ENCODE measurements at regions not wholly inside any gene's neighbourhood (a gene's known extent, or its start where the extent isn't known, plus 50 kb on each side); places are given as distances from the start of the nearest gene placed in this dataset.
A peak's percentile ranks its signal among the peaks of the same experiment; 100 is the strongest.

DNA sequence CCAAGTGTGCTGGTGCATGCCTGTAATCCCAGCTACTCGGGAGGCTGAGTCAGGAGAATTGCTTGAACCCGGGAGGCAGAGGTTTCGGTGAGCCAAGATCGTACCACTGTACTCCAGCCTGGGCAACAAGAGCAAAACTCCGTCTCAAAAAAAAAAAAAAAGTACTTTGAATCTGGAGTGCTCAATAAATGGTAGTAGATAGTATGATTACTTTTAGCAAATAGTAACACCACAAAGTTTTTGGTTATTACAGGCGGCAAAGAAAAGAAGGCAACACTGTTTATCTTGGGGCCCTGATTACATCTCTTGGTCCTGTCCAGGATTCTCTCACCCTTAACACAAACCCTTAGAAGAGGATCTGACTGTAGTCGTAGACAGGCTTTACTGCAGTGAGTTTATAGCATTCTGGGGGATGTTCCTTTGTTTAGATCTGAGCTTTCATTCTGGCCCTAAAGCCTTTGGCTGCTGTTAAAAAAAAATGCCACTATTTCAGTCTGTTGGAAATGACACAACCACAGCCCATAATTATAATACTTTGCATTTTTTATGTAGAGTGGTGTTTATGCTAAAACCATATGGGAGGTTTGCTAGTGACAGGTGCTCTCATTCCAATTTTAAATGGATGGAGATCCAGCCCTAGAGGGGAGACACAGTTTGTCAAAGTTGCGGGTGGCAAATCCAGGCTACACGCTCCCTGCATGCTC lies 79.7 kb upstream of the SLC2A1 start:
- Mint-ChIP-seq H3K36me3 (no peaks in the 10 kb centered on the region), H3K27me3 (no peaks in the 10 kb centered on the region), H3K9me3 (no peaks in the 10 kb centered on the region), H3K4me1 (ENCODE audit: low read depth) (peaks cover 17% of the 10 kb centered on the region), H3K4me3 (no peak overlapping the region), H3K27ac (no peak overlapping the region)
- ChIA-PET CTCF (no interaction called here), POLR2A (no interaction called here)
- intact Hi-C loops (cut with micrococcal nuclease): no loop called here
- DNase-seq: no peak

DNA sequence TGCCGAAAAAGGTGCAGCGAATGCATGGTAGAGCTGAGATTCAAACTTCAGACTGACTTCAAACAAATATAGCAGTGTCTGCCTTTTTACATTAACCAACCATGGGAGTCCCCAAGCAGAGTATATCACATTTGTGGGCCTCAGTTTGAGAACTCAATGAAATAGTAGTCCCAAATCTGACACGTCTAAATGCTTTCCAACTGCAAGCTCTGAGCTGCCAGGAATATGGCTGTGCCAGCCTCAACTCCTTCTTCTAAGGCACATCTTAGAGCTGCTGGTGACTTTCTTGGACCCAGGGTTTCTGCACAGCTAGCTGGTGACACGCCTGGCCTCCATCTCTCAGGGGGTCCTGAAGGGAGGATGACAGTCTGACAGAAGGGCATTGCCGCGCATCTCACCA lies 78.8 kb upstream of the SLC2A1 start:
- POLR2A ChIA-PET: no interaction called here
- Mint-ChIP-seq H3K27me3 (no peaks in the 10 kb centered on the region), H3K4me3 (no peak overlapping the region), H3K9me3 (no peaks in the 10 kb centered on the region), H3K36me3 (no peaks in the 10 kb centered on the region), H3K4me1 (ENCODE audit: low read depth) (peaks cover 17% of the 10 kb centered on the region), H3K27ac (no peak overlapping the region)
- intact Hi-C loops (cut with micrococcal nuclease): no loop called here
- CTCF ChIA-PET: no interaction called here
- no peak for DNase-seq

DNA sequence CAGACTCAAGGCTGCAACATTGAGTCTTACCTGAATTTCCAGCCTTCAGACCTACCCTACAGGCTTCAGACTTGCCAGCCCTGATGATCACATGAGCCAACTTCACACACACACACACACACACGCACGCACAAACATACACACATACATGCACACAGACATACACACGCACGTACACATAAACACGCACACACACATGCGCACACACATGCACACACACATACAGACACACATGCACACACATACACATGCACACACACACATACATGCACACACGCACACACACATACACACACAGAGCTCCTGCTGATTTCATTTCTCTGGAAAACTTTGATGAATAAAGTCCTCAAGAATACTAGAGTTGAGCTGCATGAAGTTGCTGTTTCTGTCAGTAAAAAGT lies 78.3 kb upstream of the SLC2A1 start:
- H3K4me3 Mint-ChIP-seq: no peak overlapping the region
- ChIA-PET CTCF (no interaction called here), POLR2A (no interaction called here)
- H3K27me3 Mint-ChIP-seq: no peaks in the 10 kb centered on the region
- H3K4me1 Mint-ChIP-seq (ENCODE audit: low read depth): peaks cover 17% of the 10 kb centered on the region
- H3K27ac Mint-ChIP-seq: no peak overlapping the region
- H3K36me3 Mint-ChIP-seq: no peaks in the 10 kb centered on the region
- no peak for DNase-seq
- H3K9me3 Mint-ChIP-seq: no peaks in the 10 kb centered on the region
- intact Hi-C loops (cut with micrococcal nuclease): no loop called here

DNA sequence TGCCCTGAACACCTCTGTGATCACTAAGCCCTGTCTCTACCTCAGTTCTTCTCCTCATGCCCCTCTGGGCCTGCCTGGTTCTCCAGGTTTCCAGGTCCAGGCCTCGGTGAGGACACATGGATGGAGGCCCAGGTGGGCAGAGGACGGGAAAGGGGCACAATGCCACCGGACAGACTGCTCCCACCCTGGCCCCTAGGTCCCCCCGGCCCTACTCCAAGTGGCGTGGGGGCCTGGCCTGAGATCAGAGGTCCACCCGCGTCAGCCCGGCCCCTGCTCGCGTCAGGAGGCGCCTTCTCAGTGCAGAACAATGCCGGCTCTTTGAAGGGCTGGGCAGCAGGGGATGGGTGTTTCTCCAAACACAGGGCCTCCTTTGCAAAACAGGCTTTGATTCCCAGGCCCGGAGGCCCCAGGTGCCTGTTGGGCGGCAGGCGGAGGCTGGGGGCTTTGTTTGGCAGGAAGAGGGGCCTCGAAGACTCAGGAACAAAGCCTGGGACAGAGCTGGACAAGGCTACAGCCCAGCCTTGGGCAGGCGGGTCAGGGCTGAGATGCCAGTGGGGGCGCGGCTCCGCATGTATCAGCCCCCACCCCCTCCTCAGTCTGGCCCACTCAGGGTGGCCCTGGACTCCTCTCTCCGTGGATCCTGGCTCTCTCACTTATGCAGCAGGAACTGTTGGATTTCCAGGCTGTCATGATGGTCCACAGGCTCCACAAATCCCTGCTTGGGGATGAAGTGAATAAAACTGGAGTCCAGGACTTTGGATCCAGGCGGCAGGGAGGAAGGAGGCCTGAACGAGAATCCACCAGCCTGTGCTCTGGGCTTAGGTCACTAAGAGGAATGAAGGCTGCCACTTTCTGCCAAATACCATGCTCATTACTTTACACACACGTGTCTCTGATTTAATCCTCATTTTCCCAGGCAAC lies 77.4 kb upstream of the SLC2A1 start:
- H3K27ac Mint-ChIP-seq: no peak overlapping the region
- POLR2A ChIA-PET: no interaction called here
- CTCF ChIA-PET: interaction anchor here (2.8 kb wide), 1 partner anchor 37 kb away, joined by 9 read pairs; no protein-coding TSS in a partner anchor
- peaks cover 17% of the 10 kb centered on the region for H3K4me1 Mint-ChIP-seq (ENCODE audit: low read depth)
- intact Hi-C loops (cut with micrococcal nuclease): no loop called here
- no peak overlapping the region for H3K4me3 Mint-ChIP-seq
- no peaks in the 10 kb centered on the region for H3K9me3 Mint-ChIP-seq
- H3K36me3 Mint-ChIP-seq: no peaks in the 10 kb centered on the region
- H3K27me3 Mint-ChIP-seq: no peaks in the 10 kb centered on the region
- DNase-seq: no peak

DNA sequence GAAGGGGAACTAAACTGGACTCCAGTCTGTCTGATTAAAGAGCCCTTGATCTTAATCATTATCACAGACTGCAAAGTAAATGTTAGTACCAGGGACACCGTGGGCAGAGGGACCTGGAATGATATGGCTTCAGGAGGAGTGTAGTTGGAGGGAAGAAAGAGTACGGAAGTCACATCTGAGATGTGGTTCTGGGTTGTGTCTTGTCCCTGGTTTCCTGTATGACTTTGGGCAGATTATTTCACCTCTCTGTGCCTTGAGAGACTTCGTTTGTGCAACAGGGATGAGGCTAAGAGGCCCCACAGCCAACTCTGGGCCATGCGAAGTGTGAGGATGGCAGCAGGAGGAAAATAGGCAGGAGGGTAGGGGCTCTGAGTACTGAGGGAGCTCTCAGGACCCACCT lies 76.1 kb upstream of the SLC2A1 start:
- DNase-seq: no peak
- intact Hi-C loops (cut with micrococcal nuclease): no loop called here
- Mint-ChIP-seq H3K36me3 (no peaks in the 10 kb centered on the region), H3K27ac (peak overlapping the region; percentile 73), H3K4me1 (ENCODE audit: low read depth) (peaks cover 17% of the 10 kb centered on the region), H3K27me3 (no peaks in the 10 kb centered on the region), H3K4me3 (no peak overlapping the region), H3K9me3 (no peaks in the 10 kb centered on the region)
- CTCF ChIA-PET: interaction anchor here (2.8 kb wide), 1 partner anchor 38 kb away, joined by 9 read pairs; no protein-coding TSS in a partner anchor
- POLR2A ChIA-PET: no interaction called here

DNA sequence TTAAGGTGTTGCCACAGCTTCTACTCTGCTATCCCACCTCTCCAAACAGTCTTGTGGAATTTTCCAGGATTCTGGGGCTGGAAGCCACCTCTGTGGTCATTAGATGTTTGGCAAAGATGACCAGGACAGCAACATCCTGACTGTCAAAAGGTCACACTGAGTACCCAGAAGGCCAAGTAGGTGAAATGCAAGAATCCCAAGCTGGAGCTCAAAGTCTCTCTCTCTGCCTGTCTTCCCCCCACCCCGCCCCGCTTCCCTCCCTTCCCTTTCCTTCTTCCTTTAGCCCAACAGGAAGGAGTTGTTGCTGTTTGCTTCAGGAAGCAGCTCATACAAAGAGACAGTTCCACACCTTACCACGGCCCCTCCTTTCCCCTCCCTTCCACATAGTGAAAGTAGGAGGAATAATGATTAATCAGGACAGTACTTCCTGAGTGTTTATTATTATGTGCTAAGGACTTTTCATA lies 75.6 kb upstream of the SLC2A1 start:
- no peaks in the 10 kb centered on the region for H3K36me3 Mint-ChIP-seq
- H3K4me3 Mint-ChIP-seq: no peak overlapping the region
- CTCF ChIA-PET: interaction anchor here (1.0 to 2.8 kb wide), 4 partner anchors 16 to 111 kb away, joined by 3 to 9 read pairs (median 4); no protein-coding TSS in a partner anchor
- H3K4me1 Mint-ChIP-seq (ENCODE audit: low read depth): peaks cover 17% of the 10 kb centered on the region
- H3K27ac Mint-ChIP-seq: peak overlapping the region; percentile 73
- POLR2A ChIA-PET: no interaction called here
- no peak for DNase-seq
- intact Hi-C loops (cut with micrococcal nuclease): no loop called here
- H3K27me3 Mint-ChIP-seq: no peaks in the 10 kb centered on the region
- no peaks in the 10 kb centered on the region for H3K9me3 Mint-ChIP-seq

DNA sequence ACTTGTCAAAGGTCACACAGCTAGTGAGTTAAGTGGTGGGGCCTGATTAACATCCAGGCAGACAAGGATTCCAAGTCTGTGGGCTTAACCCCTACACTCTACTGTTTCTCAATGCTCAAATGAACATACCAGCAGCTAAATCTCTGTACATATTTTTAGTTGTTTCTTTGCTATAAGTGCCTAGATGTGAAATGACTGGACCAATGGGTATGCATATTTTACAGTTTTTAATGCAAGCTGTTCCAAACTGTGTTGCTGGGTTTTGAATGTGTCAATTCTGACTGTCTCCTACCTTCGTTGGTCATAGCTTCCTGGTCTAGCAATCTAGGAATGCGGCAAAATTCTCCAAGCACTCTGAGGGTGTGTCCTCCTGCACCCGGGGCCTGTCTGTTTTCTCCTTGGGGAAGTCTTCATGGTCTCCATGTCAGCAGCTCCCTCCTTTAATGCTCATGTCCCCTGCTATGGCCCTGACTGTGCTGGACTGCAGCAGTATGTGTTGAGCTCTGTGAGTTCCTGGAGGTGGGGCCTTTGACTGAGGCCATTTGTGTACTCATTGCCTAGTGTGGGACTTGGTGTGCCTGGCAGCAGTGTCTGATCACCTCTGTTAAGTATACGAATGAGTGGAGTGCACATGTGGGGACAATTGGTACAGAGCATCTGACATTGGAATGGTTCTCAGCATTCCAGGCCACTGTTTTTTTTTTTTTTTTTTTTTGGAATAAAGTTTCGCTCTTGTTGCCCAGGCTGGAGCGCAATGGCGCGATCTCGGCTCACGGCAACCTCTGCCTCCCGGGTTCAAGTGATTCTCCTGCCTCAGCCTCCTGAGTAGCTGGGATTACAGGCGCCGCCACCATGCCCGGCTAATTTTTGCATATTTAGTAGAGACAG lies 72.9 kb upstream of the SLC2A1 start:
- Mint-ChIP-seq H3K27ac (no peak overlapping the region), H3K27me3 (no peaks in the 10 kb centered on the region), H3K4me3 (no peak overlapping the region), H3K9me3 (no peaks in the 10 kb centered on the region), H3K36me3 (no peaks in the 10 kb centered on the region), H3K4me1 (ENCODE audit: low read depth) (peaks cover 17% of the 10 kb centered on the region)
- ChIA-PET POLR2A (no interaction called here), CTCF (interaction anchor here (0.8 kb wide), 1 partner anchor 108 kb away, joined by 3 read pairs; no protein-coding TSS in a partner anchor)
- DNase-seq: no peak
- intact Hi-C loops (cut with micrococcal nuclease): no loop called here

DNA sequence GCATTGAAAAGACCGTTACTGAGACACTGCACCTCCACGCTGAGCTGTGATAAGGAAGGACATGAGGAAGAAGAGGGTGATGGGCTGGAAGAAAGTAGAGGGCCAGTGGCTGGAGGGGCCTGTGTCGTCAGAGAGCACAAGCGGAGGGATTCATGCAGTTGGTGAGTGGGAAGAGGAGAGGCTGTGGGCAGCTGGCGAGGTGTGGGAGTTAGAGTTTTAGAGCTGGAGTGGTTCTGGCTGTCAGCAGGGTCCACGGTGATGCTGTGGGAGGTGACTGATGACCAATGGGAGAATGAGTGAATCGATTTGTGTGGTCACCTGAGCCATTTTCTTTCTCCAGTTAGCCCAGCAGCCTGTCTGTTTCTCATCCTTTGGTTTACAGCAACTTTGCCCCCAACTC lies 66.2 kb upstream of the SLC2A1 start:
- no peak for DNase-seq
- CTCF ChIA-PET: no interaction called here
- Mint-ChIP-seq H3K27ac (no peak overlapping the region), H3K4me1 (ENCODE audit: low read depth) (no peaks in the 10 kb centered on the region), H3K9me3 (no peaks in the 10 kb centered on the region), H3K27me3 (no peaks in the 10 kb centered on the region), H3K4me3 (no peak overlapping the region), H3K36me3 (no peaks in the 10 kb centered on the region)
- POLR2A ChIA-PET: no interaction called here
- intact Hi-C loops (cut with micrococcal nuclease): no loop called here

DNA sequence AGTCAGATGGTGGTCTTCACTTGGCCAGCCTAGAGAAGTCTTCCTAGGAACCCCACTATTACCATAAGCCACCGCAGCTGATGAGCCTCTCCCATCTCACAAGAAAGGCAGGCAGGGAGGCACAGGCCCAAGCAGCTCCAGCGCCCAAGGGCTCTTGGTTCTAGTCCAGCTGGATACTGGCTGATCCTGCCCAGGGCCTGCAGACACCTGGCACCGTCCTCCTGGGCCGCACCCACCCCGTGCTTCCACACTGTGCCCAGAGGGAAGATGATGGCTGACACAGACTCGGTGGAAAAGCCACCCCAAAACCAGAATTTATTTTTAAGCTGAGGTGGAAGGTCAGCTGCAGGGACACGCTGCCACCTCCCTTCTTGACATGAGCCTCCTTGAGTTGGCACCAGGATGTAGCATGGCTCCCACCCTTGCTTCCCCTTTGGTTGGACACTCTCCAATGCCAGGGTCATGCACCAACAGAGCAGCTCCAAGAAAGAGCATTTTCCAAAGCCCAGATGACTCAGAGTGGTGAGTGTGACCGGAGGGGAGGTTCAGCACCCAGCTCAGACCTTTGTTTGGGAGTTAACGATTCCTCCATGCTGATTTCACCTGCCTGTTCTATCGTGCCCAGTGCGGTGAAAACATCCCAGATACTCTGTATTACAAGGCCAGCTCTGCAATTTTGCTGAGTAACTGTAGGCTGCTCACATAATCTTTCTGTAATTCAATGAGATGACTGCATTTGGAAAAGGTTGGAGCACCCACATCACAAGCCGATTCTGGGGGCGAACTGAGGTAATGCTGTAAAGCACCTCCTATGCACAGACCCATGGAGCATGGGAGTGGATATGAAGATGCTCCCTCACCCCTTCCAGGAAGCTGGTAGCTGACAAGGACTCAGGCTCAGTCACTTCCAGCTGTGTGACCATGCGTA lies 63.1 kb upstream of the SLC2A1 start:
- DNase-seq: no peak

DNA sequence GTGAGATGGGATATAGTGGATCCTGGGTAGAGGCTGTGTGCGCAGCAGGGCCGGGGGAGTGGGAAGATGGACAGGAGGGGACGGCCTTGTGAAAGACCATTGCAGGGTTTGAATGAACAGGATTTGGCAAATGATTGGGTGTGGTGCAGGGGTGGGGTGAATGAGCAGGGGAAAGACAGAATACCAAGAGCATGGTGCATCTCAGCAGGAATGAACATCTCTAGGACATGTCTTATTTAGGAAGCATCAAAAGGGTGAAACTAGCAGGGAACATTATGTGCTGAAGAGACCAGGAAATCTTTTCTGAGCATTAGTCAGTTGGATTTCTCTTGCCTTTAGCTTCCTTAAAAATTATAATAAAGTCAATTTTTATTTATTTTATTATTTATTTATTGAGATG lies 60.6 kb upstream of the SLC2A1 start:
- H3K4me1 Mint-ChIP-seq (ENCODE audit: low read depth): no peaks in the 10 kb centered on the region

More for the DNA sequence above, 63.1 kb upstream of the SLC2A1 start:
- intact Hi-C loops (cut with micrococcal nuclease): no loop called here
- H3K4me1 Mint-ChIP-seq (ENCODE audit: low read depth): no peaks in the 10 kb centered on the region
- H3K27me3 Mint-ChIP-seq: no peaks in the 10 kb centered on the region
- POLR2A ChIA-PET: interaction anchor here (0.5 kb wide), 1 partner anchor 47 kb away, joined by 5 read pairs; no protein-coding TSS in a partner anchor
- H3K27ac Mint-ChIP-seq: no peak overlapping the region
- H3K9me3 Mint-ChIP-seq: no peaks in the 10 kb centered on the region
- H3K4me3 Mint-ChIP-seq: no peak overlapping the region
- CTCF ChIA-PET: no interaction called here
- no peaks in the 10 kb centered on the region for H3K36me3 Mint-ChIP-seq

DNA sequence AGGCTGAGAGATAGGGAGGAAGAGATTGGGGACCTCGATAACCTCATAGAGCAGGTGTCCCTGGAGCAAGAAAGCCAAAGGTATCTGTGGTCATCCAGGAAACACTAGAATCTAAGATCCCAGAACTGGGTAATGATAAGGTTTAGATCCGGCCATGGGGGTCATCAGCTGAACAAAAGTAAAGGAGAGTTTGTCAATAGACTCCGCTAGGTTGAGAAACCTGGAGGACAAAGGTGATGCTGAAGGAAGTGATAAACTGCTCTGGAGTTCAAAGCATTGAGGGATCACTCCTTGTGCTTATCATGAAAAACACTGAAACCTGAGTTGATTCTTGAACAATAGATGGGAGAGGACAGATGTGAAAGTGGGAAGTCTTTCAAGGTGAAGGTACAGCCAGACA lies 59.5 kb upstream of the SLC2A1 start:
- intact Hi-C loops (cut with micrococcal nuclease): no loop called here
- Mint-ChIP-seq H3K27me3 (no peaks in the 10 kb centered on the region), H3K27ac (no peak overlapping the region), H3K4me1 (ENCODE audit: low read depth) (no peaks in the 10 kb centered on the region), H3K9me3 (no peaks in the 10 kb centered on the region), H3K4me3 (no peak overlapping the region), H3K36me3 (no peaks in the 10 kb centered on the region)
- no peak for DNase-seq
- POLR2A ChIA-PET: interaction anchor here (1.3 kb wide), 1 partner anchor 21 kb away, joined by 3 read pairs; no protein-coding TSS in a partner anchor
- CTCF ChIA-PET: interaction anchor here (0.7 kb wide), 1 partner anchor 40 kb away, joined by 3 read pairs; no protein-coding TSS in a partner anchor

More for the DNA sequence above, 60.6 kb upstream of the SLC2A1 start:
- Mint-ChIP-seq H3K4me3 (no peak overlapping the region), H3K9me3 (no peaks in the 10 kb centered on the region), H3K27me3 (no peaks in the 10 kb centered on the region), H3K27ac (no peak overlapping the region), H3K36me3 (no peaks in the 10 kb centered on the region)
- intact Hi-C loops (cut with micrococcal nuclease): no loop called here
- DNase-seq: no peak
- POLR2A ChIA-PET: no interaction called here
- CTCF ChIA-PET: interaction anchor here (1.3 kb wide), 1 partner anchor 54 kb away, joined by 4 read pairs; no protein-coding TSS in a partner anchor
